ENCODE measurements at regions not wholly inside any gene's neighbourhood (a gene's known extent, or its start where the extent isn't known, plus 50 kb on each side); places are given as distances from the start of the nearest gene placed in this dataset.
"Not testable (repeated sequence)": the region's sequence is repeated elsewhere in the genome, so short reads cannot be mapped to it uniquely, and the experiment has no call there.

DNA sequence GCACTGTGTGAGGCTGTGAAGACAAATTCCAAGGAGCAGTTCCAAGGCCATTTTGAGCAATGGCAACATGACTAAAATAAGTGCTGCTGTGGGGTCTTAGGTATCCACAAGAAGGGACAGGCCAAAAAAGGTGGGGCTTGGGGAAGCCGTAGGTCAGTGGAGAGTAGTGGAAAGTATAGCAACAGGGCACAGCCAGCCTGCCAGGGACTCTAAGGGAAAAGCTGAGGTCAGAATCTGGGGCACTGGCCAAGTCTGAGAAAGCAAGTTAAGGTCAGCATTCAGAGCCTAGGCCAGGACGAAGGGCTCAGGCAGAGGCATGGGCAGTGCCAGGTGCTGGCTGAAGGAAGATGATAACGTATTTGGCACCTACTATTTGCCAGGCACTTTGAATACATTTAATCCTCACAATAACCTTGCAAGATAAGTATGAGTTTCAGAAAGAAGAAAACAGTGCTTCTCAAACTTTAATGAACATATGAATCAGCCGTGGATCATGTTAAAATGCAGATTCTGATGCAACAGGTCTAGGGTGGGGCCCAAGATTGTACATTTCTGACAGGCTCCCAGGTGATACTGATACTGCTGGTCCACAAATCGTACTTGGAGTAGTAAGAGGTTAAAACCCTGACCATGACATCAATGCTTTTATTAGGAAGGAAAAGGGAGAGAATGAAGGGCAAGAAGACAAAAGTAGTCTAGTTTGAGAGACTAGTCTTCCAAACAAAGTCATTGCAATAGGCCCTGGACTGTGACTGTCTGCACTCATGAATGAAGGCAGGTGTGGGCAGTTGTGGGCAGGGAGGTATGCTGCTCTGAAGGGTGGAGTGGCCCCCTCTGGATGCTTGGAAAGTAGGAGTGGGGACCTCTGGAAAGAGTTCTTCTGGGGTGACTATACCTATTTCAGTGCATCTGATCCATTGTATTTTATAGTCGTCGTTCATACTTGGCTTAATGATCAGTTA, 106.3 kb upstream of the ANKRD28 start:
- DNase-seq = no peak

GRCh38 chr3:15905041-15905440, 107.3 kb upstream of the ANKRD28 start:
- DNase-seq = no peak

DNA sequence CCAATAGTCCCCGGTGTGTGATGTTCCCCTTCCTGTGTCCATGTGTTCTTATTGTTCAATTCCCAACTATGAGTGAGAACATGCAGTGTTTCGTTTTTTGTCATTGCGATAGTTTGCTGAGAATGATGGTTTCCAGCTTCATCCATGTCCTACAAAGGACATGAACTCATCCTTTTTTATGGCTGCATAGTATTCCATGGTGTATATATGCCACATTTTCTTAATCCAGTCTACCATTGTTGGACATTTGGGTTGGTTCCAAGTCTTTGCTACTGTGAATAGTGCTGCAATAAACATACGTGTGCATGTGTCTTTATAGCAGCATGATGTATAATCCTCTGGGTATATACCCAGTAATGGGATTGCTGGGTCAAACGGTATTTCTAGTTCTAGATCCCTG, 109.6 kb upstream of the ANKRD28 start:
- not testable (repeated sequence) for DNase-seq

- no peak for DNase-seq
Measured at GRCh38 chr3:15918988-15919387, 121.2 kb upstream of the ANKRD28 start.

GRCh38 chr3:15919971-15920370, 122.2 kb upstream of the ANKRD28 start:
- DNase-seq = no peak

GRCh38 chr3:15923640-15924405, 126.0 kb upstream of the ANKRD28 start:
- no peak for DNase-seq

- DNase-seq = no peak
Measured at GRCh38 chr3:15924914-15925313, 127.1 kb upstream of the ANKRD28 start.

DNA sequence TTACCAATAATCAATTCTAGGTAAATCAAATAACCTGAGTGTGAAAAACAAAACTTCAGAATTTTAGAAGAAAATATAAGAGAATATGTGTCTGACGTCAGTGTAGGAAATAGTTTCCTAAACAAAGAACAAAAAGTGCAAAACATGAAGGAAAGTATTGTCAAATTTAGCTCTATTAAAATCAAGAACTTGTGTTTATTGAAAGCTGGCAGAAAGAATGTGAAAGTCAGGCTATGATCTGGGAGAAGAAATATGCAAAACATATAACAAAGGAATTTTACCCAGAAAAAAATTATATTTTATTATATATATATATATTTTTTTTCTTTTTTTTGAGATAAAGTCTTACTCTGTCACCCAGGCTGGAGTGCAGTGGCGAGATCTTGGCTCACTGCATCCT, 129.1 kb upstream of the ANKRD28 start:
- DNase-seq = no peak

DNA sequence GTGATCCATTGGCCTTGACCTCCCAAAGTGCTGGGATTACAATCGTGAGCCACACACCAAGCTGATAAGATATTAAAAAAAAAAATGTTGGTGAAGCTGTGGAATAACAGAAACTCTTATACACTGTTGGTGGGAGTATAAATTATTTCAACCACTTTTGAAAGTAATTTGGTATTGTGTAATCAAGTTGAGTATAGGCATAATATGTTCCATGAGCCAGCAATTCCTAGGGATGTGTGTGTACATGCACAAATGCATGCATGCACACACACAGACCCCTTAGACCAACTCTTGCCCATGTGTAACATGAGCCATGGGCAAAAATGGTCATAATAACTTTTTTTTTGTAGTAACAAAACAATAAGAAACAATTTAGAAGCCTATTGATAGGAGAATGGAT, 130.2 kb upstream of the ANKRD28 start:
- no peak for DNase-seq

DNA sequence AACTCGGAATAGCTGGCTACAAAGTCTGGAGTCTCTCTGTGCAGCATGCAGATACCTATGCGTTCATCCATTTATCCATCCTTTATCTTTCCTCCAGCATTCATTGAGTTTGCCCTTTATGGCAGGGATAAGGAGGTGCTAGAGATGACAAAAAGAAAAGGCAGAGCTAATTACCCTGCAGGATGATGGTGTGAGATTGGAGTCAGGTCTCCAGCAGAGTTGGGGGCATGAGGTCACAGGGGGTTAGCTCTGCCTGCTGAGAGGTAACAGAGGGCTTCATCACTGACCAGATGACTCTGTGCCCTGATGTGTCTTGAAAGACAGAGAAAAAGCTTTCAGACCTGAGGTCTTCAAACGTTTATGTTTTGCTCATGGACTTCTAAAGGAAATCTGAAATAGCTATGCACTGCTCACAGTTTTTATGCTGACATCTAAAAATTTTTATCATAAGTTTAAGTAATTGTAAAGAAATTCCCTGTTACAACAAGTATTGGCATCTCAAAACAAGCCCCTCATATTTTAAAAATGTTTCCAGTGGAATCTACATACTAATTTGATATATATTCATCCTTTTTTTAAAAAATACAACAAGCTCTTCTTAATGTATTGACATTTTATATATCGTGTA, 132.3 kb upstream of the ANKRD28 start:
- DNase-seq = no peak

DNA sequence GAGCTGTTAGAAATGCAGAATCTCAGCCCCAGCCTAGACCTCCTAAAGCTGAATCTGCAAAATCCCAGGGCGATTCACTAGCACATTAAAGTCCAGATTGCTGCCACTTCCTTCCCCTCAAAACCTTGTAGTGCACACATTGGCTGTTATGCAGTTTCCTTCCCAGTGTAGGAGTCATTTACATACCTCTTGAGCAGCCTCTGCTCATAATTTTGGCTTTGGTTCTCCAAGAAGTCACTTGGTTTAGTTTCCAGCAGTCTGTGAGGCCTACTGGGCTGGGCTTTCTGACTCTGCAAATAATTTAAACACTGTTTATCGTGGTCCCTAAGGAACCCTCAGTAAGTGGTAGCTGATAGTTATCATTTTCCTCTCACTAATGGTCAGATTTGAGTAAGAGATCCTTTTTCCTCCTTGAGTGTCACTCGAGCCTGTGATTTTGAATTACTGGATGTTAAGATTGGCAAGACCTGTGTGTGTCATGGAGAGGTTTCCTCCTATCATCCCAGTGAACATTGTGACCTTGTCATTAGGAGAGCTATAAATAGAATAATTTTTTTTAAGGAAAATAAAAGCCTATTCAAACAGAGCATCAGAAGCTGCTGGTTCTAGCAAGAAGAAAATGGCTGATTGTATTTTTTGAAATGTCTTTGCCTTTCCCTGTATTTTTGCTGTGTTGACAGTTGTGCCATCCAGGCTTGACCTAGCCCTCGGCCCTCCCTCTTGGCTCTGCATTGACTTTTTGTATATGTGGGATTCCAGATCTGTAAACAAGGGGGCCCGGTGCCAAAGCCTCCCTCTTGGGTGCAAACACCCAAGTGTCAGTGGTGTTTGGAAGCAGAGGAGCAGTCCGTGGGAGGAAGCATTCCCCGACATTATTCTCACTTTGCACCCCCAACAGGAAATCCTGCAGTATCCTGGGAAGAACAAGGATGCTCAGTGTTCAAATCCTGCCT, 134.8 kb upstream of the ANKRD28 start:
- DNase-seq = no peak

DNA sequence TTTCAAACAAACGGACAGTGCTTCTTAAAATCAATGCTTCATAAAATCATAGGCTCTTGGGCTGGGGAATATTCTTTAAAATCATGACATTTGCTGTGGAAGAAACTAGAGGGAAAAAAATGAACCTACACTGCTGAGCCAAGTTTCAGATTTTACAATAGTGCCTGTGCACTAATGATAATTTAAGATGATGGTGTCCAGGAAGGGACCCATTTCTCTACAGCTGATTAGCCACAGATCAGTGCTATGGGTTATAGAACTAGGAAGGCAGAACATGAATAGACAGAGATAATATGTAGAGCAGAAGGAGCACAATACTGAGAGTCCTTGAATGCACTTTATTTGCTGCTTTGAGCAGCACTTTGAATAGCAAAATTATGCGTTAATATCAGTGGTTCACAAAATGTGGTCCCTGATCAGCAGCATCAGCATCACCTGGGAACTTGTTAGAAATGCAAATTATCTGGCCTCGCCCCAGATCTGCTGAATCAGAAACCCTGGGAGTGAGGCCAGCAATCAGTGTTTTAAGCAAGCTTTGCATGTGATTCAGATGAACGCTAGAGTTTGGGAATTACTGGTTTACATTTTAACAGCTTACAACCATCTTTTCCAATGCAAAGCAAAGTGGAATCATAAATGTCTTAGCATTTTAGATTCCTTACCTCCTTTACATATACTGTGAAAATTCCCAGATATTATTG, 135.8 kb upstream of the ANKRD28 start:
- DNase-seq = no peak

DNA sequence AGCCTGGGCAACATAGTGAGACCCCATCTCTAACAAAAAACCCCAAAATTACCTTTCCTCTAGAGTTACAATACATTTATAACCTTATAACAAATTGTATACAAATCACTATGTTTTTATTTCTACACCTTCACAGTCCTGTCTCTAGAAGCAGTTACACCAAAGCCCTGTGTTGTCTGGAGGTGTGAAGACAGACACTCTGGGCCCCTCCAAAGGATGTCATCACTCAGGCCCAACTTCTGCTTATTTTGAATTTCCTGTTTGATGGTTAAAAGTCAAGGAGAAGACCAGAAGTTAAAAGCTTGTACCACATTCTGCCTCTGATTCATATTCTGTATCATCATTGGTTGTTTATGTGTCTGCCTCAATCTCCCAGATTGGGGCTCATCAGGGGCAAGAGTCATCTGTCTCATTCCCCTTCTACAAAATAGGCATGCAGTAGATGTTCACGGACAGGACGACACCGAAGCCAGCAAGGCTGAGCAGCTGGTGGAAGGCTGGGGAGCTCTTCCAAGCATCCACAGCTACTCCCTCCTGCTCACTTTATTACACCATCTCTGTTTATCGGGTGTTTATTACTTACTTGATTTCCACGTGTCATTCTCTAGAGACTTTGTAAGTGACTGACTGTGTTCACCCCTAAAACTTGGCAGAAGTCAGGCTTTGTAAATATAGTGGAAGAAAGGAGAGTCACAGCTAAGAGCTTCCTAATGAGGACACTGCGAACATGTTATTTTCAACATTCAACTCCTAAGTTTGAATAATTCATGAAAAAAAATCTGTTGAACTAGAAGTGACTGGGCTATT, 136.8 kb upstream of the ANKRD28 start:
- DNase-seq = no peak

- no peak for DNase-seq
Measured at GRCh38 chr3:15936312-15936711, 138.5 kb upstream of the ANKRD28 start.

- peak; percentile 17 for DNase-seq
Measured at GRCh38 chr3:15940641-15941040, 142.9 kb upstream of the ANKRD28 start.

DNA sequence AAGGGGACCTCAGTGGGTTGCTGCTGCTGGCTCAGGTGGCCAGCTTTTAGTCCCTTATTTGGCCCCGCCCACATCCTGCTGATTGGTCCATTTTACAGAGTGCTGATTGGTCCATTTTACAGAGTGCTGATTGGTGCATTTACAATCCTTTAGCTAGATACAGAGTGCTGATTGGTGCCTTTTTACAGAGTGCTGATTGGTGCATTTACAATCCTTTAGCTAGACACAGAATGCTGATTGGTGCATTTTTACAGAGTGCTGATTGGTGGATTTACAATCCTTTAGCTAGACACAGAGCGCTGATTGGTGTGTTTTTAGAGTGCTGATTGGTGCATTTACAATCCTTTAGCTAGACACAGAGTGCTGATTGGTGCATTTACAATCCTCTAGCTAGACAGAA, 143.7 kb upstream of the ANKRD28 start:
- DNase-seq = not testable (repeated sequence)

GRCh38 chr3:15941958-15942357, 144.2 kb upstream of the ANKRD28 start:
- DNase-seq = no peak

- no peak for DNase-seq
Measured at GRCh38 chr3:15942462-15942861, 144.7 kb upstream of the ANKRD28 start.

GRCh38 chr3:15942936-15943335, 145.2 kb upstream of the ANKRD28 start:
- DNase-seq = no peak

- DNase-seq = no peak
Measured at GRCh38 chr3:15948388-15948787, 150.6 kb upstream of the ANKRD28 start.

Measured in suppressor macrophage treated with lipopolysaccharide for 4 hours (primary cell).